Common myeloid progenitor, CD34-positive (primary cell): ENCODE measurements at regions not wholly inside any gene's neighbourhood (a gene's known extent, or its start where the extent isn't known, plus 50 kb on each side); places are given as distances from the start of the nearest gene placed in this dataset.

Experiments used
- CTCF ChIA-PET: fragments of 350-600 bp; sonication (Branson Sonifier 250); formaldehyde crosslinking; loops from one replicate; lab custom pipeline; 2021; ENCODE audit warnings: antibody characterized with exemption; lab: Charles Lee
- POLR2A ChIA-PET: fragments of 350-600 bp; sonication (Branson Sonifier 250); formaldehyde crosslinking; loops from one replicate; lab custom pipeline; 2021; ENCODE audit warnings: antibody characterized with exemption; lab: Charles Lee
- DNase-seq, 3 donors: peaks; one replicate each; pipeline versions ENCODE4 v3.0.0 to v3.0.0-alpha.2; 2013
- H3K27ac ChIP-seq, 2 experiments: 1 replicate in 1 of 2; 2 replicates in 1 of 2; pipeline ENCODE4 v1.7.0; 2013; ENCODE audit warnings: inconsistent platforms in 2 of 2, low read length in 2 of 2, mild to moderate bottlenecking in 2 of 2, low read depth in 1 of 2, moderate library complexity in 1 of 2; ENCODE audit not compliant: severe bottlenecking in 2 of 2, insufficient read depth in 1 of 2, poor library complexity in 1 of 2
- H3K27me3 ChIP-seq, 5 experiments: replicated peaks in 2 of 5; 1 replicate in 3 of 5; 2 replicates in 2 of 5; pipeline versions ENCODE4 v1.6.1 to v1.7.0; 2013; ENCODE audit warnings: low read length in 4 of 5, mild to moderate bottlenecking in 2 of 5, moderate library complexity in 2 of 5, inconsistent platforms in 1 of 5; ENCODE audit not compliant: insufficient read depth in 5 of 5, control insufficient read depth in 4 of 5
- H3K36me3 ChIP-seq, 4 experiments: 1 replicate in 2 of 4; 2 replicates in 2 of 4; pipeline versions ENCODE4 v1.6.1 to v1.7.0; 2013; ENCODE audit warnings: low read length in 3 of 4, control low read depth in 1 of 4, mild to moderate bottlenecking in 1 of 4; ENCODE audit not compliant: control insufficient read depth in 4 of 4, insufficient read depth in 4 of 4
- H3K4me1 ChIP-seq, 4 experiments: 1 replicate in 3 of 4; 2 replicates in 1 of 4; pipeline versions ENCODE4 v1.6.1 to v1.7.1; 2013; ENCODE audit warnings: low read length in 3 of 4, mild to moderate bottlenecking in 3 of 4, control low read depth in 1 of 4, inconsistent platforms in 1 of 4, moderate library complexity in 1 of 4; ENCODE audit not compliant: control insufficient read depth in 4 of 4, insufficient read depth in 4 of 4; ENCODE audit errors: control extremely low read depth in 1 of 4
- H3K4me3 ChIP-seq, 7 experiments: 1 replicate in 4 of 7; 2 replicates in 3 of 7; pipeline versions ENCODE4 v1.5.1 to v1.7.0; 2013; ENCODE audit warnings: mild to moderate bottlenecking in 7 of 7, low read length in 6 of 7, moderate library complexity in 6 of 7, inconsistent platforms in 2 of 7, low read depth in 2 of 7, control low read depth in 1 of 7; ENCODE audit not compliant: insufficient read depth in 4 of 7, control insufficient read depth in 1 of 7; ENCODE audit errors: extremely low read depth in 1 of 7
- H3K9me3 ChIP-seq, 5 experiments: 1 replicate in 4 of 5; 2 replicates in 1 of 5; pipeline versions ENCODE4 v1.6.1 to v1.7.1; 2013; ENCODE audit warnings: low read length in 4 of 5, mild to moderate bottlenecking in 2 of 5, inconsistent platforms in 1 of 5, low read depth in 1 of 5, moderate library complexity in 1 of 5; ENCODE audit not compliant: control insufficient read depth in 4 of 5, insufficient read depth in 2 of 5; ENCODE audit errors: control extremely low read depth in 1 of 5
- WGBS: methylation state at CpG from one replicate; pipeline ENCODE4 v1.1.5; 2013; ENCODE audit not compliant: insufficient coverage; 5-methylcytosine and 5-hydroxymethylcytosine counted together

GRCh38 chr6:159493231-159493897 lies 199.7 kb downstream of the SOD2 start:
- POLR2A ChIA-PET: no interaction called here
- no peaks in the 10 kb centered on the region for H3K36me3 ChIP-seq
- no peak for DNase-seq
- peaks cover 0 to 3% (median 0%) of the 10 kb centered on the region in 5 experiments for H3K9me3 ChIP-seq
- no peak overlapping the region for H3K27ac ChIP-seq
- H3K4me1 ChIP-seq: no peaks in the 10 kb centered on the region
- CTCF ChIA-PET: no interaction called here
- WGBS: 94% methylated on average over 12 of the region's 15 CpGs
- H3K27me3 ChIP-seq: peaks cover 0 to 5% (median 0%) of the 10 kb centered on the region in 5 experiments
- H3K4me3 ChIP-seq: no peak overlapping the region

GRCh38 chr6:159490298-159490937 lies 202.6 kb downstream of the SOD2 start:
- no peak for DNase-seq
- POLR2A ChIA-PET: no interaction called here

GRCh38 chr6:159487636-159488035 lies 205.4 kb downstream of the SOD2 start:
- CTCF ChIA-PET: interaction anchor here (0.9 kb wide), 1 partner anchor 20 kb away, joined by 4 read pairs; no protein-coding TSS in a partner anchor
- peaks cover 0 to 1% (median 0%) of the 10 kb centered on the region in 5 experiments for H3K27me3 ChIP-seq
- no peak overlapping the region for H3K27ac ChIP-seq
- DNase-seq: no peak
- no CpG with 5 or more reads among the region's 2 CpGs for WGBS
- POLR2A ChIA-PET: no interaction called here
- no peaks in the 10 kb centered on the region for H3K36me3 ChIP-seq
- no peaks in the 10 kb centered on the region for H3K9me3 ChIP-seq
- no peaks in the 10 kb centered on the region for H3K4me1 ChIP-seq
- H3K4me3 ChIP-seq: no peak overlapping the region

More at GRCh38 chr6:159490298-159490937, 202.6 kb downstream of the SOD2 start:
- no peaks in the 10 kb centered on the region for H3K9me3 ChIP-seq
- no peak overlapping the region for H3K4me3 ChIP-seq
- H3K27me3 ChIP-seq: peaks cover 0 to 5% (median 0%) of the 10 kb centered on the region in 5 experiments
- CTCF ChIA-PET: interaction anchor here (0.7 to 1.2 kb wide), 2 partner anchors 11 to 27 kb away, joined by 3 read pairs; no protein-coding TSS in a partner anchor
- H3K36me3 ChIP-seq: no peaks in the 10 kb centered on the region
- no peaks in the 10 kb centered on the region for H3K4me1 ChIP-seq
- no peak overlapping the region for H3K27ac ChIP-seq
- 93% methylated on average over 5 of the region's 6 CpGs for WGBS

- ChIA-PET CTCF (no interaction called here), POLR2A (no interaction called here)
- Histone ChIP-seq H3K27me3 (peaks cover 0 to 3% (median 0%) of the 10 kb centered on the region in 5 experiments), H3K9me3 (peaks cover 0 to 2% (median 0%) of the 10 kb centered on the region in 5 experiments), H3K36me3 (no peaks in the 10 kb centered on the region), H3K27ac (no peak overlapping the region), H3K4me3 (no peak overlapping the region), H3K4me1 (no peaks in the 10 kb centered on the region)
- DNase-seq: no peak
- WGBS: 13% methylated on average over 1 of the region's 3 CpGs
Observed at GRCh38 chr6:159483259-159483658, 209.8 kb downstream of the SOD2 start.

GRCh38 chr6:159481897-159482296 lies 211.1 kb downstream of the SOD2 start:
- no peaks in the 10 kb centered on the region for H3K4me1 ChIP-seq
- WGBS: 89% methylated on average over 1 of the region's 1 CpG
- ChIA-PET CTCF (no interaction called here), POLR2A (no interaction called here)
- peaks cover 0 to 3% (median 0%) of the 10 kb centered on the region in 5 experiments for H3K27me3 ChIP-seq
- H3K27ac ChIP-seq: no peak overlapping the region
- H3K4me3 ChIP-seq: no peak overlapping the region
- H3K9me3 ChIP-seq: peaks cover 0 to 2% (median 0%) of the 10 kb centered on the region in 5 experiments
- H3K36me3 ChIP-seq: no peaks in the 10 kb centered on the region
- DNase-seq: no peak

- Histone ChIP-seq H3K4me1 (no peaks in the 10 kb centered on the region), H3K4me3 (no peak overlapping the region), H3K9me3 (peaks cover 0 to 2% (median 0%) of the 10 kb centered on the region in 5 experiments), H3K27ac (no peak overlapping the region), H3K27me3 (peaks cover 0 to 3% (median 0%) of the 10 kb centered on the region in 5 experiments), H3K36me3 (no peaks in the 10 kb centered on the region)
- no peak for DNase-seq
- whole genome bisulfite sequencing: 98% methylated on average over 5 of the region's 8 CpGs
- ChIA-PET CTCF (no interaction called here), POLR2A (no interaction called here)
Observed at GRCh38 chr6:159480471-159480870, 212.6 kb downstream of the SOD2 start.

- no peak for DNase-seq
- ChIA-PET CTCF (interaction anchor here (1.1 kb wide), 1 partner anchor 11 kb away, joined by 3 read pairs; no protein-coding TSS in a partner anchor), POLR2A (no interaction called here)
- H3K36me3 ChIP-seq: no peaks in the 10 kb centered on the region
- no peaks in the 10 kb centered on the region for H3K4me1 ChIP-seq
- H3K27ac ChIP-seq: no peak overlapping the region
- H3K9me3 ChIP-seq: peaks cover 0 to 2% (median 0%) of the 10 kb centered on the region in 5 experiments
- no peak overlapping the region for H3K4me3 ChIP-seq
- H3K27me3 ChIP-seq: peaks cover 0 to 3% (median 0%) of the 10 kb centered on the region in 5 experiments
Observed at GRCh38 chr6:159479146-159479545, 213.9 kb downstream of the SOD2 start.
